Rectal smooth muscle tissue (tissue), 1 donor: ENCODE measurements at regions not wholly inside any gene's neighbourhood (a gene's known extent, or its start where the extent isn't known, plus 50 kb on each side); places are given as distances from the start of the nearest gene placed in this dataset.

Experiments
- H3K27ac ChIP-seq: one replicate; pipeline ENCODE4 v1.7.0; 2013; ENCODE audit warnings: low read depth, low read length, inconsistent platforms
- H3K27me3 ChIP-seq: one replicate; pipeline ENCODE4 v1.7.0; 2013; ENCODE audit warnings: low read length; ENCODE audit not compliant: control insufficient read depth, insufficient read depth
- H3K36me3 ChIP-seq: one replicate; pipeline ENCODE4 v1.7.0; 2013; ENCODE audit warnings: low read length; ENCODE audit not compliant: control insufficient read depth, insufficient read depth
- H3K4me1 ChIP-seq: one replicate; pipeline ENCODE4 v1.7.0; 2013; ENCODE audit warnings: low read length; ENCODE audit not compliant: control insufficient read depth, insufficient read depth
- H3K4me3 ChIP-seq: one replicate; pipeline ENCODE4 v1.7.0; 2013; ENCODE audit warnings: low read length
- H3K9ac ChIP-seq: one replicate; pipeline ENCODE4 v1.7.0; 2013; ENCODE audit warnings: low read length

DNA sequence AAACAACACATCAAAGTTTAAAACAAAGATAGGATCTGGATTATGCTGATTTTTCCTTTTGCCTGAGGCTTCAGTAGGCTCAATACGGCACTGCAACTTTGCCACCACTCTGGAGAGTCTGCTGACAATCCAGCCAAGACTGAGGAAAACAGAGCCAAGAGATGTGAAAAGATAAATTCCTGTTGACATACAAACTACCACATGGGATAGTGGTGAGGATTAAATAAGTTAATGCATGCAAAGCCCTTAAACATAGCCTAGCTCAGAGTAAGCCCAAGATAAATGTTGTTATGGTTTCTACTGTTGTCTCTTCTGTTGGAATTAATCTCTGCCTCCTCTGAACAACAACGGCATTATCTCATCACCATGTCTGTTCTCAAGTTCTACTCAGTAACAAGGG lies 245.9 kb upstream of the LMCD1 start:
- Histone ChIP-seq H3K27ac (no peak overlapping the region), H3K4me1 (no peaks in the 10 kb centered on the region), H3K36me3 (no peaks in the 10 kb centered on the region), H3K9ac (no peak overlapping the region), H3K27me3 (no peaks in the 10 kb centered on the region), H3K4me3 (no peak overlapping the region)

DNA sequence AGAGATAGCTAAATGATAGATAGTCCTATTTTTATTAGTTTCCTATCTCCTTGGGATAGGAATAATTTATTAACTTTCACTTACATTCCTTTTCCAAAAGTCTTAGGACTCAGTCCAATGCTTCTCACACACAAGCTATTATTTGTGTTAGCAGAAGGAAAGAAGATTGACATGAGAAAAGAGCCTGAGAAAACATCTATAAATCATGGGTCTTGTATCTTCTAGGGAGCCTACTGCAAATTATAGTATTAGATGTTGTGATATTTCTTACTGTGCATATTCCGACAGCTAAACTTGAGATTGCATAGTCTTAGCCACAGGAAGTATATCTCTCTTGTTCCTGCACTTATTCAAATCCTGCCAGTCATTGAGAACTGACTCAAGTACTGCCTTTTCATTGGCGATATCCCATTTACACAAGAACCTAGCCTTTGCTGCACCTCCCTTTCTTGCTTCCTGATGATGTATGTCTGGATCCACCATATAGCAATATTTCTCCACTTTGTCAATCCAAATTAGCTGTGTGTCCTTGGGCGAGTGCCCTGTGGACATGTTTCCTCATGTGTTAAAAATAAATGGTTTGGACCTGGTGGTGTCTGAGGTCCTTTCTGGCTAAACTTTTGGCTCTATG lies 245.1 kb upstream of the LMCD1 start:
- Histone ChIP-seq H3K36me3 (no peaks in the 10 kb centered on the region), H3K27me3 (no peaks in the 10 kb centered on the region), H3K4me1 (no peaks in the 10 kb centered on the region), H3K9ac (no peak overlapping the region), H3K4me3 (no peak overlapping the region), H3K27ac (no peak overlapping the region)

DNA sequence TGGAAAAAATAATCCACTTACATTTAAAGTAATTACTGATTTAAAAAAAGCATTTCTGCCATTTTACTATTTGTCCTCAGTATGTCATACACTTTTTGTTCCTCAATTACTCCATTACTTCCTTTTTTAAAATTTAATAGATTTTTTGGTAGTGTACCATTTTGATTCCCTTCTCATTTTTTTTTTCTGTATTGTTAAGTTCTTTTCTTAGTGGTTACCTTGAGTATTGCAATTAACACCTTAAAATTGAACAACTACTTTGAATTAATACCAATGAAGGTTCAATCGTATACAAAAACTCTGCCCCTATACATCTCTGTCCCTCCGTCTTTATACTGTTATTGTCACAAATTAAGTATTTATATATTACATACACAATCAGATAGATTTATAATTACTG lies 240.6 kb upstream of the LMCD1 start:
- no peaks in the 10 kb centered on the region for H3K36me3 ChIP-seq
- H3K9ac ChIP-seq: no peak overlapping the region
- H3K4me1 ChIP-seq: no peaks in the 10 kb centered on the region
- no peak overlapping the region for H3K4me3 ChIP-seq
- H3K27me3 ChIP-seq: no peaks in the 10 kb centered on the region
- no peak overlapping the region for H3K27ac ChIP-seq

DNA sequence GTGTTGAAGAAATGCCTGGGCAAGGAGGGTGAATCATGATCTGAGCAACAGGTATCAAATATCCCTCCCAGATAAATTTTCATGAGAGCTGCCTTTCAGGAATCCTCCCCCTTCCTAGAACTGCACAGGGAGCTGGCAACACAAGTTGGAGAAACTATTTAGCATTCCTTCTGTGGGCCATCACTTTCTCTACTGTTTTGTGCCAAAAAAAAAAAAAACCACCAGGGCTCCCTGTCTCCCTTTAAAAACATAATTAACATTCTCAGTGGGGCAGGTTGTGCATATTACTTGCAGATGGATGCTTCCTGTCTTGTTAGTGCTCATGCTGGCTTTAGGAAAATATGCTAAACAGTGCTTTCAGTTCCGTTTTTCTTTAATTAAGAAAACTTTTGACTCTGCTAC lies 234.9 kb upstream of the LMCD1 start:
- Histone ChIP-seq H3K36me3 (no peaks in the 10 kb centered on the region), H3K4me3 (no peak overlapping the region), H3K27me3 (no peaks in the 10 kb centered on the region), H3K9ac (no peak overlapping the region), H3K4me1 (no peaks in the 10 kb centered on the region), H3K27ac (no peak overlapping the region)

DNA sequence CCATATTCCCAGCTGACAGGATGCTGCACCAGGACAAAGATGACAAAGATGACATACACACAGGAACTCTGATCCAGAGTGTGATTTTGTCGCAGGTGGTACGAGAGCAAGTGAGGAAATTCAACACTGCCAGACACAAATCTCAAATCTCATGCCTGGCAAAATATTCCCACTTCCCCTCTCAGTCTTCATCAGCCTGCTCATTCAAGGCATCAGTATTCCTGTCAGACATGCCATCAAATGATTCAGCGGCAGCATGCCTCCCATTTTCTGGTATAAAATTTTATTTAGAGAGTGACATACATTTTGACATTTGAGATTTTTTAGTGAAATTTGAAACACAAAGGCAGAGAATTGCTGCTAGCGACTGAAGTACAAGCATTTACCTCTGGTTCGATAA lies 228.1 kb upstream of the LMCD1 start:
- no peak overlapping the region for H3K27ac ChIP-seq
- no peak overlapping the region for H3K4me3 ChIP-seq
- H3K4me1 ChIP-seq: no peaks in the 10 kb centered on the region
- H3K9ac ChIP-seq: no peak overlapping the region
- no peaks in the 10 kb centered on the region for H3K27me3 ChIP-seq
- no peaks in the 10 kb centered on the region for H3K36me3 ChIP-seq

DNA sequence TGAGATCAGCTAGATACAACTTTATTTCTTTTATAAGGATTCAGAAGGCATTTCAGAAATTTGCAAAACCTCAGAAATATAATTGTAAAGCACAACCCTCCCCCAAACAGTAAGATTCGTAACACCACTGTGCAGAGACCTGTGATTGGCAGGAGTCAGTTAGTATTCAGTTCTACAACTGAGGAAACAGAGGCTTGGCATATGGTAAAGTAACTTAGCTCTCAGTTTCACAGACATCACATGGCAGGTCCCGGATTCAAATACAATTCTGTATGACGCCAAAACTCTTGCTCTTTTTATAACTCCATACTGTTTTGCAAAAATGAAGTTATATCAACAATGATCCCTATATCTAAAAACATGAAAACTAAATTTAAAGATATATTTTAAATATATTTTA lies 225.6 kb upstream of the LMCD1 start:
- Histone ChIP-seq H3K4me3 (no peak overlapping the region), H3K36me3 (no peaks in the 10 kb centered on the region), H3K4me1 (no peaks in the 10 kb centered on the region), H3K9ac (no peak overlapping the region), H3K27me3 (no peaks in the 10 kb centered on the region), H3K27ac (no peak overlapping the region)

DNA sequence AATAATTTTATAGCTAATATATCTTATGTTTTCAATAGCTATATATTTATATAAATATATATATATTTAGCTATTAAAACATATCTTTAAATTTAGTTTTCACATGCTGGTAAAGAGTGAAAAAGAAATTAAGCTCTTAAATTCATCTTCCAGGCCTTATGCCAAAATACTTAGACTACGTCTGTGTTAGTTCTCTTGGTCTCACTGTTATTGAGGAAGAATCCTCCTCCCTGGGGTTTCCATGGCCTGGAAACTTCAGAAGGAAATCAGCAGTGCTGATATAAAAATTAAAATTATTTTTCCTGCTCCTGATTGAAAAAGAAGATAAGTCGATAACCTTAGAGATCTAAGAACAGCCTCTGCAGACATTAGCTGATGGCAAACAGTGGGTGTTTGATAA lies 225.1 kb upstream of the LMCD1 start:
- no peaks in the 10 kb centered on the region for H3K27me3 ChIP-seq
- H3K4me1 ChIP-seq: no peaks in the 10 kb centered on the region
- no peak overlapping the region for H3K27ac ChIP-seq
- H3K36me3 ChIP-seq: no peaks in the 10 kb centered on the region
- no peak overlapping the region for H3K4me3 ChIP-seq
- no peak overlapping the region for H3K9ac ChIP-seq

DNA sequence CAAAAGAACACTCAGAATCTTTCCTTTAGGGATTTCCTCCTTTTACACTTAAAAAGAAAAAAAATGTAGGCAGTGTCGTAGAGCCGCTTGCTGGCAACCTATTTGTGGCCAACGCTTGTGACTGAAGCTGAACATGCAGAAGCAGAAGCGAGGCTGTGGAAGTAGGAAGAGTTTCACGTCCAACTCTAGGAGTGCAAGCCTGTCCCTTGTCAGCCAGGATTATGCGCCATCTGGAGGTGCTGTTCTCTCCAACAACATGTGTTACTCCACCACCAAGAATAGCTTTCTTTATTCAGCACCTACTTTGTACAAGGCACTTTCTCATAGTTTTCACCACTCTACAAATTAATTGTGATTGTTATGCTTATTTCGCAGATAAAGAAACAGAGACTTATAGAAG lies 223.2 kb upstream of the LMCD1 start:
- H3K27me3 ChIP-seq: no peaks in the 10 kb centered on the region
- no peak overlapping the region for H3K27ac ChIP-seq
- H3K9ac ChIP-seq: no peak overlapping the region
- no peaks in the 10 kb centered on the region for H3K36me3 ChIP-seq
- H3K4me3 ChIP-seq: no peak overlapping the region
- no peaks in the 10 kb centered on the region for H3K4me1 ChIP-seq

DNA sequence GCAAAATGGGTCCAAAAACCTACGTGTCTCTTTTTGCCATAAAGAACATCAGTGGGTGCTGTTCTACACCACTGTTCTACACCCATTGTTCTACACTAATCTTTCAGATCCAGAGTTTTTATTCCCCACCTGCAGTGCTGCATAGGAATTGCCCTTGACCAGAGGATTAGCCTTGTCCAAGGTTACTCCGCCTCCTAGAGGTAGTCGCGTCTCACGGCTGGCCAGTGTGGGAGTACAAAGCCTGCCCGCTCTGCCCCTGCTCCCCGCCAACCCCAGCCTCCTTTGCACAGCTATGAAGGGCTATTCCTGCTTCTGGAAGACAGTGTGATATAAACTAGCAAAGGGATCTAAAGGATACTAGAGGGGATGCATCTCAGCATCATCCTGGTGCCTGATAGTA lies 222.1 kb upstream of the LMCD1 start:
- no peak overlapping the region for H3K27ac ChIP-seq
- no peaks in the 10 kb centered on the region for H3K36me3 ChIP-seq
- no peaks in the 10 kb centered on the region for H3K4me1 ChIP-seq
- H3K4me3 ChIP-seq: no peak overlapping the region
- H3K9ac ChIP-seq: no peak overlapping the region
- H3K27me3 ChIP-seq: no peaks in the 10 kb centered on the region

DNA sequence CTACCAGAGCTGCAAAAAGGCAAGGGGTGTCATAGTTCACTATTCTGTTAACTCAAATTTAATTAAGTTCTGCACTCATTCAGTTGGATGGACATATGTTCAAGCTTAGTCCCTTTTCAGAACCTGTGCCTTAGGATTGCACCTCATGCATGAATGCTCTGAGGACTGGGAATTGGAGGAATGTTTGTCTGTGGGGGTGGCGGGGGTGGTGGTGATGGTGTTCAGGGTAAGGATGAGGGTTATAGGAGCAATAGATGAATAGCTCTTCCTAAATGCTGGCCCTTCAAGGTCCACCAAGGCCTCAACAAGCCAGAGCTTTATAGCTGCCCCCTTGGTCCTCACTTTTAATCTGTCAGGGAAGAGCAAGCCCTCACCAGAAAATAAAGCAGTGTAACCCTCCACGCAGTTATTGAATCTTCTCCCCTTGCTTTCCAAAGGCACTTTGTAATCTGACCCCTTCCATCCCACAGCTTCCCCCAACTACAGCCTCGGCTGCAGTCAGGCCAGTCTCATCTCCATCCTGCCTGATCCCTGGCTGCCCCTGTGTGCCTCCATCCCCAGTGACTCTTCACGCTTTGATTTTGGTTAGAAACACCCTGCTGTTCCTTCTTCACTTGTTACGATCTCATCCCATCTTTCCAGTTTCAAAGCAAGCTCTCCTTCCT lies 221.6 kb upstream of the LMCD1 start:
- Histone ChIP-seq H3K36me3 (no peaks in the 10 kb centered on the region), H3K4me1 (no peaks in the 10 kb centered on the region), H3K9ac (no peak overlapping the region), H3K4me3 (no peak overlapping the region), H3K27me3 (no peaks in the 10 kb centered on the region), H3K27ac (no peak overlapping the region)

DNA sequence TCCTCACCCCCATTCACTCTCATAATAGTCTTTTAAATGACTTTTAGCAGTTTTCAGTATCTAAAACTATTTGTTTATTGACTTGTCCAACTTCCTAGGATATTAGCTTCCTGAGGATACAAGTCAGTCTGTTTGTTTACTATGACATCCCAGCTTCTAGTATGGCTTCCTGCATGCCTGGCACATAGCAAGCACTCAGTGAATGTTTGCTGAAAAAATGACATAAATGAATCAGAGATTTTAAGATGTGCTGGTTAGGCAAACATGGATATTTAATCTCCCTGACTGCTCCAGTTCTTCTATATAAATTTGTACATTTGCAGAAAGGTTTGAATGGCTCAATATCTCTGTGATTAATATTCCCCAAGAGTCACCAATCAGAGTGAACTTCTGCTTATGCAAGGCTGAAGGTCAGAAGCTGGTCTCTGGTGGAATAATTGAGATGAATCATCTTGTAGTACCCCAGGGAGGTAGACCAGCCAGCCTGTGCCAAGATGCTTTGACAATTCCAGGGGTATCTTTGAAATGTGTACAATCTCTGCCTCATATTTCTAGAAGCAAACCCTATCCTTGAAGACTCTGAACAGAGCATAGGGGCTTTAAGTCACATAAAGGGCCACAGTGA lies 219.0 kb upstream of the LMCD1 start:
- no peak overlapping the region for H3K4me3 ChIP-seq
- H3K27me3 ChIP-seq: no peaks in the 10 kb centered on the region
- H3K27ac ChIP-seq: no peak overlapping the region
- no peaks in the 10 kb centered on the region for H3K36me3 ChIP-seq
- no peaks in the 10 kb centered on the region for H3K4me1 ChIP-seq
- no peak overlapping the region for H3K9ac ChIP-seq

DNA sequence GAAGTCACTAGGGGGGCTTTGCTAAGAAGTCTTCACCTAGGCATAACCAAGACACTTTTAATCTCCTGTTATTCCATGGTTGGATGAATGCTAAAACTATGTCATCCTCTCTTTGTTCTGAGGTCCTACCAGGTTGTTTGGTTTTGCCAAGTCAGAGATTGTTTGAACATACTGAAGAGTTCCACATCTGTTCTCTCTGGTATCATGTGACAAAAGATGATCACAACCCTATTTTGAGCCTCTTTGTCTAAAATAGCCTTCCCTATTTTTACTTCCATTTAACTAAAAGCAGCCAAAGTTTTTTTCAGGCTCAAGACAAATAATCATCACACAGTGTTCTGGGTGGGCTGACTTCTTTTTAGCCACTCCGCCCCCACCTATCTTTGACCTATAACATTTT lies 218.4 kb upstream of the LMCD1 start:
- Histone ChIP-seq H3K4me3 (no peak overlapping the region), H3K36me3 (no peaks in the 10 kb centered on the region), H3K27me3 (no peaks in the 10 kb centered on the region), H3K4me1 (no peaks in the 10 kb centered on the region), H3K27ac (no peak overlapping the region), H3K9ac (no peak overlapping the region)

DNA sequence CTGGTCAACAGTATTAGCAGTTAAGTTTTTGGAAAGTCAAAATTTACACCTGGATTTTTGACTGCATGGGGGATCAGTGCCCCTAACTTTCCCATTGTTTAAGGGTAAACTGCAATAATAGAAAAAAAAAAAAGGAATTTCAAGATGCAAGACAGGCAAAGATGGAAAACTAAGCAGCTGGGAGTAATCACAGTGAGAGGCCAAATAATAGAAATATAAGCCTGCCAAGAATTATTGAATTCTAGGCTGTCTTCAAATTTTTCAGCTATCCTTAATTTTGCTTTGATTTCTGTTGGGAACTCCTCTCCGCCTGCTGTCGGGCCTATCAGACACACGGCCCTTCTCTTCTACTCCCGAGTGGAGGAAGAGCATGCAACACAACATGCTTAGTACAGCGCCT lies 215.5 kb upstream of the LMCD1 start:
- H3K27ac ChIP-seq: no peak overlapping the region
- no peaks in the 10 kb centered on the region for H3K27me3 ChIP-seq
- no peak overlapping the region for H3K9ac ChIP-seq
- no peaks in the 10 kb centered on the region for H3K4me1 ChIP-seq
- no peak overlapping the region for H3K4me3 ChIP-seq
- H3K36me3 ChIP-seq: no peaks in the 10 kb centered on the region
